ENCODE measurements at regions not wholly inside any gene's neighbourhood (a gene's known extent, or its start where the extent isn't known, plus 50 kb on each side); places are given as distances from the start of the nearest gene placed in this dataset.

DNA sequence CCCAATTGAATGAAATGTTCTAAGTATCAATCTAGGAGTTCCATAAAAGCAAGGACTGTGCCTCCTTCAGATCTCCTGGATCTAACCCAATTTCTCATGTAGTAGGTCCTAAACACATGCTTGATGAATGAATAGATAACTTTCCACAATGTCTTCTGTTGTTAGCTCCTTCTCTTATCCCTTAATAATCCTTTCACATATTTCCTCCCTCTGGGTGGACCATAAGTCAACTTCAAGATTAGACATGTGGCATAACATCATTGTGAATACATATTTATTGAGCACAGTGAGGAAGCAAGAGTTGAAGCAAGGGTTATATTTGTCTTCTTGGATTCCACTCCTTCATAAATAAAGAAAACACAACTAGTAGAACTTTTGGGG, 108.6 kb upstream of the EGFLAM start:
- ChIA-PET CTCF (no interaction called here), POLR2A (no interaction called here)
- in situ Hi-C loops (cut with HindIII; ENCODE audit: low pct_unique_long_range_greater_than_20kb, low sequenced_read_pairs), result no loop called here
- intact Hi-C loops (cut with micrococcal nuclease; ENCODE audit: unreplicated experiment), result no loop called here
- Histone ChIP-seq H3K4me1 (ENCODE audit: control insufficient read depth, insufficient read depth, low read length) (no peaks in the 10 kb centered on the region), H3K4me3 (ENCODE audit: low read depth in 2 of 2, low read length in 2 of 2) (no peak overlapping the region), H3K36me3 (ENCODE audit: control insufficient read depth, insufficient read depth, low read length) (no peaks in the 10 kb centered on the region), H3K27me3 (ENCODE audit: control insufficient read depth, insufficient read depth, low read length) (peaks cover 4% of the 10 kb centered on the region), H3K9me3 (ENCODE audit: control insufficient read depth, insufficient read depth, low read depth, low read length) (no peaks in the 10 kb centered on the region), H3K27ac (ENCODE audit: low read length) (no peak overlapping the region)
- no TSS peak for BruUV-seq (replicated peaks)
- TF ChIP-seq, protein P1, sequence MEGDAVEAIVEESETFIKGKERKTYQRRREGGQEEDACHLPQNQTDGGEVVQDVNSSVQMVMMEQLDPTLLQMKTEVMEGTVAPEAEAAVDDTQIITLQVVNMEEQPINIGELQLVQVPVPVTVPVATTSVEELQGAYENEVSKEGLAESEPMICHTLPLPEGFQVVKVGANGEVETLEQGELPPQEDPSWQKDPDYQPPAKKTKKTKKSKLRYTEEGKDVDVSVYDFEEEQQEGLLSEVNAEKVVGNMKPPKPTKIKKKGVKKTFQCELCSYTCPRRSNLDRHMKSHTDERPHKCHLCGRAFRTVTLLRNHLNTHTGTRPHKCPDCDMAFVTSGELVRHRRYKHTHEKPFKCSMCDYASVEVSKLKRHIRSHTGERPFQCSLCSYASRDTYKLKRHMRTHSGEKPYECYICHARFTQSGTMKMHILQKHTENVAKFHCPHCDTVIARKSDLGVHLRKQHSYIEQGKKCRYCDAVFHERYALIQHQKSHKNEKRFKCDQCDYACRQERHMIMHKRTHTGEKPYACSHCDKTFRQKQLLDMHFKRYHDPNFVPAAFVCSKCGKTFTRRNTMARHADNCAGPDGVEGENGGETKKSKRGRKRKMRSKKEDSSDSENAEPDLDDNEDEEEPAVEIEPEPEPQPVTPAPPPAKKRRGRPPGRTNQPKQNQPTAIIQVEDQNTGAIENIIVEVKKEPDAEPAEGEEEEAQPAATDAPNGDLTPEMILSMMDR (IDR thresholded peaks at IDR 0.05), result no peak
- TF ChIP-seq SIN3A (IDR thresholded peaks at IDR 0.05; ENCODE audit: borderline replicate concordance, insufficient read depth, low read depth, low read length), result no peak
- no peak for TF ChIP-seq TCF7L2 (IDR thresholded peaks at IDR 0.05; ENCODE audit: low read depth, low read length)
- TF ChIP-seq REST (IDR thresholded peaks at IDR 0.05; ENCODE audit: insufficient read depth in 1 of 2, low read depth in 2 of 2, low read length in 1 of 2), result no peak
- TF ChIP-seq POLR2AphosphoS5 (IDR thresholded peaks at IDR 0.05; ENCODE audit: low read depth, low read length), result no peak
- ATAC-seq (no peak), DNase-seq (ENCODE audit: low read depth, low spot score) (no peak)

- no peak for DNase-seq (ENCODE audit: low read depth, low spot score)
- no peak overlapping the region for H3K4me3 ChIP-seq (ENCODE audit: low read depth in 2 of 2, low read length in 2 of 2)
- in situ Hi-C loops (cut with HindIII; ENCODE audit: low pct_unique_long_range_greater_than_20kb, low sequenced_read_pairs), result no loop called here
- H3K27ac ChIP-seq (ENCODE audit: low read length), result no peak overlapping the region
- BruUV-seq (replicated peaks), result no TSS peak
- no peak for ATAC-seq
- ChIA-PET POLR2A (no interaction called here), CTCF (no interaction called here)
- peaks cover 4% of the 10 kb centered on the region for H3K27me3 ChIP-seq (ENCODE audit: control insufficient read depth, insufficient read depth, low read length)
- no peak for TF ChIP-seq SIN3A (IDR thresholded peaks at IDR 0.05; ENCODE audit: borderline replicate concordance, insufficient read depth, low read depth, low read length)
- no peak for TF ChIP-seq POLR2AphosphoS5 (IDR thresholded peaks at IDR 0.05; ENCODE audit: low read depth, low read length)
- TF ChIP-seq TCF7L2 (IDR thresholded peaks at IDR 0.05; ENCODE audit: low read depth, low read length), result no peak
- TF ChIP-seq REST (IDR thresholded peaks at IDR 0.05; ENCODE audit: insufficient read depth in 1 of 2, low read depth in 2 of 2, low read length in 1 of 2), result no peak
- TF ChIP-seq, protein P1 (IDR thresholded peaks at IDR 0.05), result no peak
- no peaks in the 10 kb centered on the region for H3K4me1 ChIP-seq (ENCODE audit: control insufficient read depth, insufficient read depth, low read length)
- no peaks in the 10 kb centered on the region for H3K36me3 ChIP-seq (ENCODE audit: control insufficient read depth, insufficient read depth, low read length)
- intact Hi-C loops (cut with micrococcal nuclease; ENCODE audit: unreplicated experiment), result no loop called here
- H3K9me3 ChIP-seq (ENCODE audit: control insufficient read depth, insufficient read depth, low read depth, low read length), result no peaks in the 10 kb centered on the region
These were observed 110.2 kb upstream of the EGFLAM start for GRCh38 chr5:38148021-38148625.
